ENCODE measurements at regions not wholly inside any gene's neighbourhood (a gene's known extent, or its start where the extent isn't known, plus 50 kb on each side); places are given as distances from the start of the nearest gene placed in this dataset.

- Histone ChIP-seq H4K20me1 (ENCODE audit: insufficient read depth) (no peaks in the 10 kb centered on the region), H3K4me3 (replicated peaks in 1 of 2; ENCODE audit: low read depth in 1 of 2, low read length in 2 of 2) (no peak overlapping the region), H3K9me2 (ENCODE audit: insufficient read depth) (no peaks in the 10 kb centered on the region), H3K27me3 (ENCODE audit: insufficient read depth, low read length) (no peaks in the 10 kb centered on the region), H3K9me3 (ENCODE audit: control insufficient read depth in 1 of 2, insufficient read depth in 1 of 2, low read depth in 1 of 2, low read length in 2 of 2) (no peaks in the 10 kb centered on the region), H3K27ac (ENCODE audit: low read depth, low read length) (no peak overlapping the region), H3K4me2 (ENCODE audit: low read length) (no peak overlapping the region), H3K4me1 (ENCODE audit: control insufficient read depth in 1 of 2, insufficient read depth in 2 of 2, low read length in 2 of 2) (no peaks in the 10 kb centered on the region), H3K9ac (ENCODE audit: low read length) (no peak overlapping the region), H2AFZ (ENCODE audit: low read depth, low read length, poor library complexity, severe bottlenecking) (no peak overlapping the region), H3K79me2 (ENCODE audit: insufficient read depth, low read length) (no peaks in the 10 kb centered on the region), H3K36me3 (ENCODE audit: control insufficient read depth in 1 of 2, insufficient read depth in 2 of 2, low read length in 2 of 2) (no peaks in the 10 kb centered on the region)
- ATAC-seq = no peak
- intact Hi-C loops (cut with micrococcal nuclease) = no loop called here
- BruUV-seq (replicated peaks) = no TSS peak
- DNase-seq (ENCODE audit: low read depth, low spot score) = no peak
- TF ChIP-seq, protein P1, sequence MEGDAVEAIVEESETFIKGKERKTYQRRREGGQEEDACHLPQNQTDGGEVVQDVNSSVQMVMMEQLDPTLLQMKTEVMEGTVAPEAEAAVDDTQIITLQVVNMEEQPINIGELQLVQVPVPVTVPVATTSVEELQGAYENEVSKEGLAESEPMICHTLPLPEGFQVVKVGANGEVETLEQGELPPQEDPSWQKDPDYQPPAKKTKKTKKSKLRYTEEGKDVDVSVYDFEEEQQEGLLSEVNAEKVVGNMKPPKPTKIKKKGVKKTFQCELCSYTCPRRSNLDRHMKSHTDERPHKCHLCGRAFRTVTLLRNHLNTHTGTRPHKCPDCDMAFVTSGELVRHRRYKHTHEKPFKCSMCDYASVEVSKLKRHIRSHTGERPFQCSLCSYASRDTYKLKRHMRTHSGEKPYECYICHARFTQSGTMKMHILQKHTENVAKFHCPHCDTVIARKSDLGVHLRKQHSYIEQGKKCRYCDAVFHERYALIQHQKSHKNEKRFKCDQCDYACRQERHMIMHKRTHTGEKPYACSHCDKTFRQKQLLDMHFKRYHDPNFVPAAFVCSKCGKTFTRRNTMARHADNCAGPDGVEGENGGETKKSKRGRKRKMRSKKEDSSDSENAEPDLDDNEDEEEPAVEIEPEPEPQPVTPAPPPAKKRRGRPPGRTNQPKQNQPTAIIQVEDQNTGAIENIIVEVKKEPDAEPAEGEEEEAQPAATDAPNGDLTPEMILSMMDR (IDR thresholded peaks at IDR 0.05 in 2 of 3, conservative IDR thresholded peaks at IDR 0.05 in 1 of 3; ENCODE audit: borderline replicate concordance in 1 of 3, insufficient read depth in 1 of 3, low read depth in 2 of 3, low read length in 2 of 3) = no peak
- no peak for TF ChIP-seq YY1 (IDR thresholded peaks at IDR 0.05; ENCODE audit: extremely low read depth, insufficient replicate concordance, low read depth, low read length)
- no peak for TF ChIP-seq RAD21 (IDR thresholded peaks at IDR 0.05; ENCODE audit: low read depth)
- TF ChIP-seq TCF7L2 (IDR thresholded peaks at IDR 0.05; ENCODE audit: borderline replicate concordance, extremely low read depth, insufficient read depth, insufficient read length) = no peak
- TF ChIP-seq JUND (IDR thresholded peaks at IDR 0.05) = no peak
- TF ChIP-seq REST (IDR thresholded peaks at IDR 0.05; ENCODE audit: low read depth) = no peak
- TF ChIP-seq, protein P2, sequence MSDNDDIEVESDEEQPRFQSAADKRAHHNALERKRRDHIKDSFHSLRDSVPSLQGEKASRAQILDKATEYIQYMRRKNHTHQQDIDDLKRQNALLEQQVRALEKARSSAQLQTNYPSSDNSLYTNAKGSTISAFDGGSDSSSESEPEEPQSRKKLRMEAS (IDR thresholded peaks at IDR 0.05) = no peak
- no peak for TF ChIP-seq EZH2 (IDR thresholded peaks at IDR 0.05)
- TF ChIP-seq ELF1 (IDR thresholded peaks at IDR 0.05; ENCODE audit: borderline replicate concordance, low read depth) = no peak
- no peak for TF ChIP-seq CBX3 (IDR thresholded peaks at IDR 0.05; ENCODE audit: low read depth)
- TF ChIP-seq ZBTB33 (IDR thresholded peaks at IDR 0.05; ENCODE audit: extremely low read depth, insufficient replicate concordance, low read length) = no peak
- TF ChIP-seq ZNF274 (IDR thresholded peaks at IDR 0.05; ENCODE audit: low read depth, low read length) = no peak
- TF ChIP-seq ZFX (IDR thresholded peaks at IDR 0.05) = no peak
- no peak for TF ChIP-seq SIN3A (IDR thresholded peaks at IDR 0.05; ENCODE audit: low read depth)
- ChIA-PET CTCF (no interaction called here), RAD21 (ENCODE audit: low non-redundant PET in 1 of 2, low total read pairs in 2 of 2, uncharacterized antibody in 2 of 2, unreplicated experiment in 2 of 2) (no interaction called here), POLR2A (no interaction called here)
Observed at GRCh38 chr13:103794526-103794925, 728.3 kb upstream of the SLC10A2 start.

Data from HCT116 (cell line).